ENCODE measurements at regions not wholly inside any gene's neighbourhood (a gene's known extent, or its start where the extent isn't known, plus 50 kb on each side); places are given as distances from the start of the nearest gene placed in this dataset.
"Not testable (repeated sequence)": the region's sequence is repeated elsewhere in the genome, so short reads cannot be mapped to it uniquely, and the experiment has no call there.

DNA sequence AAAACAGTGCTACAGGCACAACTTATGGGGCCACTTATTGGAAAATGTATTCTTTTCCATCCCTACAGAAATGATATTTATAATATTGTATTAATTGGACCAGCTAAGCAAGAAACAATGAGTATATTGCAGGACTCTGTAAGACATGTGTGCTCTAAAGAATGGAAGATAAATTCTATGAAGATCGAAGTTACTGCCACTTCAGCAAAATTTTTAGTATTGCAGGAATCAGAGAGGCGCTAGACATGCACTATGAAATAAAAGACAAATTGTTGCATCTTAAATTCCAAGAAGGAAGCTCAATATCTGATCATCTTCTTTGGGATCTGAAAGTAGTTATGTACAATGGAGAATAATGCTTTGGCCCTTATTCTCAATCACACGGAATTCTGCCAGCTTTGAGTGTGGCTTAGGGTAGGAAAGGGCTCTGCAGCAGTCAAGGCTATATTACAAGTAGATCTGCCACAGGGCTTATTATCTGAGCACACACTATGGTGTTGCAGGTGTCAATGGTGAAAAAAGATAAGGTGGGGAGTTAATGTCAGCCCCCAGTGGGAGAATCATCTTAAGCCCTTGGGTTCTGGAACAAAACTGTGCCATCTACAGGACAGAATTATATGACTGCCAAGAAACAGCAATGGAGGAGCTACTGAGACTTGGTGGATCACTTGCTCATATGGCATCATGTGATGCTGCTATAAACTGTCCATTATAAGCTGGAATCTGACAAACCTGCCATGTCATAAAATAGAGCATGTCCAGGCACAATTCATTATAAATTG is 334.0 kb upstream of the NDST3 start:
- DNase-seq = peak in 1 of 2 experiments; percentile 35

DNA sequence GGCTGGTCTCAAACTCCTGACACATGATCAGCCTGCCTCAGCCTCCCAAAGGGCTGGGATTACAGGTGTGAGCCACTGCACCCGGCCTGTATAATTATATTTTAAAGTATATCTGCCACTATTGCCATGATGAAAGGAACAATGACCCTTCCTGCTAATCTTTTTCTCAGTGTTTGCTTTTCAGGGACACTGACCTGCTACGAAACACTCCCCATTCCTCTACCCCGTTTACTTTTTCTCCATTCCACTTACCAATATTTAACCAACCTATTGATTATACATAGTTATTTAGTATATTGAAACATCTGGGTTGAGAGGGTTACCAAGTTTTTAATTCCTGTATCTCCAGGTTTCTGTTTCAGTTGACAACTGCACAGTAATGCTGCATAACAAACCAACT is 331.9 kb upstream of the NDST3 start:
- no peak for DNase-seq

DNA sequence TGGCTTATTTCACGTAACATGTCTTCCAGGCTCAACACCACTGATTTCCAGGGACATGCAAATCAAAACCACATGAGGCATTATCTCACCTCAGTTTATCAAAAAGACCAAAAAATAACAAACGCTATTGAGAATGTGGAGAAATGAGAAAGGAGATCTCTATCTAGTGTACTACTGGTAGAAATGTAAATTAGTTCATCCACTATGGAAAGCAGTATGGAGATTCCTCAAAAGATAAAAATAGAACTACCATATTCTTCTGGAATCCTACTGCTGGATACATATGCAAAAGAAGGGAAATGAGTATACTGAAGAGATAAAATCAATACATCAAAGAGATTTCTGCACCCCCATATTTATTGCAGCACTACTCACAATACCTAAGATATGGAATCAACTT is 329.6 kb upstream of the NDST3 start:
- no peak for DNase-seq

DNA sequence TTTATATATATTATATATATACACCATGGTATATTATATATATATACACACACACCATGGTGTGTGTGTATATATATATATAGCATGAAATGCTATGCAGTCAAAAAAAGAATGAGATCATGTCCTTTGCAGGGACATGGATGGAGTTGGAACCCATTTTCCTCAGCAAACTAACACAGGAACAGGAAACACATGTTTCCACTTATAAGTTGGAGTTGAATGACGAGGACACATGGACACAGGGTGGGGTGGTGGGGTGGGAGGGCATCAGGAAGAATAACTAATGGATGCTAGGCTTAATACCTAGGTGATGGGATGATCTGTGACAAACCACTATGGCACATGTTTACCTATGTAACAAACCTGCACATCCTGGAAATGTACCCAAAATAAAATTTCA is 293.6 kb upstream of the NDST3 start:
- DNase-seq = no peak

DNA sequence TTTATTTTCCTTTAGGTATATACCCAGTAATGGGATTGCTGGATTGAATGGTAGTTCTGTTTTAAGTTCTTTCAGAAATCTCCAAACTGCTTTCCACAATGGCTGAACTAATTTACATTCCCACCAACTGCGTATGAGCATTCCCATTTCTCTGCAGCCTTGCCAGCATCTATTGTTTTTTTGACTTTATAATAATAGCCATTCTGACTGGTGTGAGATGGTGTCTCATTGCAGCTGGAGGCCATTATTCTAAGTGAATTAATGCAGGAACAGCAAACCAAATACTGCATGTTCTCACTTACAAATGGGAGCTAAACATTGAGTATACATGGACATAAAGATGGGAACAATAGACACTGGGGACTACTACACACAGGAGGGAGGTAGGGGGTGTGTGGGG is 288.9 kb upstream of the NDST3 start:
- not testable (repeated sequence) for DNase-seq

DNA sequence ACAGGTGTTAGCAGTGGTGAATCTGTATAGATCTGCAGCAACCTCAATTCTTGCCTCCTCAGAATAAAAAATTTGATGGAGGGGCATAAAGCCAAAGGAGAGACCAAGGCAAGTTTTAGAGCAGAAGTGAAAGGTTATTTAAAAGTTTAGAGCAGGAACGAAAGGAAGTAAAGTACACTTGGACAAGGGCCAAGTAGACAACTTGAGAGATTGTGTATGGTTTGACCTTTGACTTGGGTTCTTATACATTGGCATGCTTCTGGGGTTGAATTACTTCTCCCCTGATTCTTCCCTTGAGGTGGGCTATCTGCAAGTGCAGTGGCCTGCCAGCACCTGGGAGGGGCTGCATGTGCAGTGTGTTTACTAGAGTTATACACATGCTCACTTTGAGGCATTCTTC is 278.8 kb upstream of the NDST3 start:
- no peak for DNase-seq

DNA sequence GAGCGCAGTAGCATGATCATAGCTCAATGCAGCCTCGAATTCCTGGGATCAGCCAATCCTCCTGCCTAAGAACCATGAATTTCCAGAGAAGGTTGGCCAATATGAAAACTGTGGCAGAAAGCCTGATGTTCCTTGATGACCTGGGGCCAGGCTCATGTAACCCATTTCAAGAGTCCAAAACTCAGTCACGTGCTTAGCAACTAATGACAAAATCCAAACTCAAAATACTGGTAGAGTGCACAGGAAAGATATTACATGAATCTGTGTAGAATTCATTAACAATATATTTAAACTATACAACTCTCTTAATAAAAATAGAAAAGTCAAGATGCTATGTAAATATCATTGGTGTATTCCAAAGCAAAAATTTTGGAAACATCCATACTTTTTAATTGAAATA is 265.7 kb upstream of the NDST3 start:
- no peak for DNase-seq

DNA sequence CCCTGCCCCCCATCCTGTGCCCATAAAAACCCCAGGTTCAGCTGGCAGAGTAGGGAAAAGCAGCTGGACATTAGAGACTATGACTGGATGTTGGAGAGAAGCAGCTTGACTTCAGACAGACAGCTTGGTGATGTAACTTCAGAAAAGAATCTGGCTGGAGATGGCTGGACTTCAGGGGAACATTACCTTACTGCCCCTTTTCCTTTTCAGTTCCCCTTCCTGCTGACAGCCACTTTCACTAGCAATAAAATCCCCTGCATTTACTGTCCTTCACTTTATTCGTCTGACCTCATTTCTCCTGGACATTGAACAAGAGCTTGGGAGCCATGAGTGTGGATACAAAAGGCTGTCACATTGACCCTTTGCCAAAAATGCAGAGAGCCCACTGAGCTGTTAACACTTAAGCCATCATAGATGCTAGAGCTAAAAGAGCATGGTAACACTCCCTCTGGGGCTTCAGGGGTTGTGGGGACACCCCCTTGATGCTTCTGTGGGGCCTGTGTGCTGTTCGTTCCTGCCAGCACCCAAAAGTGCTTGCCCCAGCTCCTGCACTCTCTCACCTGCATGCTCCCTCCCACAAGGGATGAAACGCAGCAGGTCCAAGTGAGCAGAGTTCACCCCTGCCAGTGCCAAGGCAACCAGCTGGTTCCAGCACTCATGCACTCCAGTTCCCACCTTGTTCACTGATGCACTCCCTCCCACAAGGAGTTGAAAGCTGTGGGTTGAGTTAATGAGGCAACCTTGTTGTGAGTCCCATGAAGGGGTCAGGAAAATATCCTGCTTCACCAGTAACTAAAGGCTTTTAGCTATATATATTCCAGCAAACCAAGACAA is 263.8 kb upstream of the NDST3 start:
- no peak for DNase-seq

DNA sequence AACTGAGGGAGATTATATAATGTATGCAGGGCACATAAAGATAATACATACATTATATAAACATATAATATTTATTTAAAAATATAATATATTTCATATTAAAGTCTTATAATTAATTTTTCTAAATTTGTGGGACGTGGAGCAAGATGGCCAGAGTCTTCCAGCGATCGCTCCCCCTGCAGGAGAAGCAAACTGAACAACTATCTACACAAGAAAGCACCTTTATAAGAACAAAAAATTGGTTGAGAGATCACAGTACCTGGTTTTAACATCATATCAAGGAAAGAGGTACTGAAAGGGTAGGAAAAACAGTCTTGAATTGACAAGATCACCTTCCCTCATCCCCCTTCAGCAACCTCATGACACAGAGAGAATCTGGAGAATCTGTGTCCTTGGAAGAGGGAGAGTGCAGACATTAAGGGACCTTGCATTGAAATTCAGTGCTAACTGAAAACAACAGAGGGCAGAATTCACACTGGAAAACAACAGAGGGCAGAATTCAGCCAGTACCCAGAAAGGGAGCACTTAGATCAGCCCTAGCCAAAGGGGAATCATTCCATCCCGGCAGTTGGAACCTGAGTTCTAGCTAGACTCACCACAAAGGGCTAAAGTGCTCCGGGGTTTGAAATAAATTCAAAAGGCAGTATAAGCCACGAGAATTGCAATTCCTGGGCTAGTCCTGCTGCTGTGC is 262.5 kb upstream of the NDST3 start:
- DNase-seq = no peak

DNA sequence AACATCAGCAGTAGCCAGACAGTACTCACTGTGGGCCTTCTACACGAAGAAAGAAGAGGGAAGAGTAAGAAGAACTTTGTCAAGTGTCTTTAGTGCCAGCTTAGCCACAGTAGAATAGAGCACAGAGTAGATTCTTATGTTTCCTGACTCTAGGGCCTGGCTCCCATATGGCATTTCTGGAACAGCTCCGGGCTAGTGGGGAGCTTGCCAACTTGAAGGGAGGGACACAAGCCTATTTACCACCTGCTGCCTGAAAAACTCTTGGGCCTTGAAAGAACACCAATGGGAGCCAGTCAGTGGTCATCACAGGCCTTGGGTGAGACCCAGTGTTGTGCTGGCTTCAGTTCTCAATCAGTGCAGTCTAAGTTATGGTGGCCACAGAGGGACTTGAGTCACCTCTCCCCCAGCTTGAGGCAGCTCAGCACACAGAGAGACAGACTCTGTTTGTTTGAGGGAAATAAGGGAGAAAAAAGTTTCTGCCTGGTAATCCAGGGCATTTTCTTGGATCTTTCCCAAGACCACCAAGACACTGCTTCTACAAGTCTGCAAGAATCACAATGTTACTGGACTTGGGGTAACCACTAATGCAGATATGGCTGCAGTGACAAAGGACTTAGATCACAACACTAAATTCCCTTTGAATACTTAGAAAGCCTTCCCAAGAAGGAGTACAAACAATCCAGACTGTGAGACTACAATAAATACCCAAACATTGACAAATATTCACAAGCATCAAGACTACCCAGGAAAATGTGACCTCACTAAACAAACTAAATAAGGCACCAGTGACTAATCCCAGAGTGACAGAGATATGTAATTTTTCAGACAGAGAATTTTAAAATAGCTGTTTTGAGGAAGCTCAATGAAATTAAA is 261.0 kb upstream of the NDST3 start:
- DNase-seq = peak in 1 of 2 experiments; percentile 1

DNA sequence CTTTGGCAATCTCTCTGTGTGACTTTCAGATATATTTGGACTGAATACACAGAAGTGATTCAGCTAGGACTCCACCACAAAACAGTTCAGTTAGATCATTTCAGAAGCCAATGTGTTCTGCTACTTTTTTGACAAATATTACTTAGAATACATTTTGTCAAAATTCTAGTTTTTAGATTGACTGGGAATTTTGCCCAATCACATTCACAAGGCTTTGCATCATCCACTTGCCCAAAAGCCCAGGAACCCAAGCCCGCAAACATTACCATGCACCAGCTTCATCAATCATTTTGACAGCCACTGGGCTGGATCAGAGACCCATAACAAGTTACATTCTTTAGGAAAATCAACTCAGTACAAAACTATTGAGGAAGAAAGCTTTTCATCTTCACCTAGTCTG is 256.6 kb upstream of the NDST3 start:
- DNase-seq = no peak

DNA sequence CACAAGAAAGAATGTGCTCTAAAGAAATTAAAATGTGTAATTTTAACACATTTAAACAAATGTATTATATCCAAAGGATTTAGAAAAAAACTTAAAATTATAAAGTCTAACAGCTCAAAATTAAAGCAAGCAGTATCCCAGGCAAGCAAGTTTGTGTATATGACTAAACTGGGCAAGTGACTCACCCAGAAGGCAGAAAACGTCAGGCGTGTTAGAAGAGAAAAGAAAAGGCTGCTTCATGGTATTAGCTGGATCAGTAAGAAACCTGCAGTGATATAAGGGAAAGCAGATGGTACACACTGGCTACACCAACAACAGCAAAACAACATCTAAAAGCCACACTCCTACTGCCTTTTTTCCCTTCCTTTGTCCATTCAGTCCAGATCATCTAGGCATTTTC is 250.6 kb upstream of the NDST3 start:
- DNase-seq = peak in 1 of 2 experiments; percentile 1

DNA sequence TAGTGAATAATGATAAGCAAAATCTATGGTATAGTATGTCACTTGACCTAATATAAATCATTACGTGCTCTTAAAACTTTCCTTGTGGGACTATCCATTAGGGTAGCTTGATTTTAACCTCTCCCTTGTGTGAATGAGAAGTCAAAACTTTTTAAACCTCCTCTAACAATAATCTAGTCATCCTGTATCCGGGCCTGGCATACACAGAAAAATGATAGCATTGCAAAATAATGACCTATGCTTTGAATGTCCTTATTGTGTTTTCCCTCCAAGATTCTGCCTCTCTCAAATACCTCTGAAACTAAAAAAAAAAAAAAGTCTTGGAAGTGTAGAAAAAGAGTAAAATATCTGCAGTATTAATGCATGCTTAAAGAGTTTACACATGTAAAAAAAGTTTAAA is 250.0 kb upstream of the NDST3 start:
- no peak for DNase-seq

DNA sequence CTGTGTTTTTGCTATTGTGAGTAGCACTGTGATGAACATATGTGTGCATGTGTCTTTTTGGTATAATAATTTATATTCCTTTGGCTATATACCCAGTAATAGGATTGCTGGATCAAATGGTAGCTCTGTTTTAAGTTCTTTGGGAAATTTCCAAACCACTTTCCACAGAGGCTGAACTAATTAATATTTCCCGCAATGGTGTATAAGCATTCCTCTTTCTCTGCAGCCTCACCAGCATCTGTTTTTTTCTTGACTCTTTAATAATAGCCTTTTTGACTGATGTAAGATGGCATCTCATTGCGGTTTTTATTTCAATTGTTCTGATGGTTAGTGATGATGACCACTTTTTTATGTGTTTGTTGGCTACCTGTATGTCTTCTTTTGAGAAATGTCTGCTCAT is 247.7 kb upstream of the NDST3 start:
- DNase-seq = no peak

DNA sequence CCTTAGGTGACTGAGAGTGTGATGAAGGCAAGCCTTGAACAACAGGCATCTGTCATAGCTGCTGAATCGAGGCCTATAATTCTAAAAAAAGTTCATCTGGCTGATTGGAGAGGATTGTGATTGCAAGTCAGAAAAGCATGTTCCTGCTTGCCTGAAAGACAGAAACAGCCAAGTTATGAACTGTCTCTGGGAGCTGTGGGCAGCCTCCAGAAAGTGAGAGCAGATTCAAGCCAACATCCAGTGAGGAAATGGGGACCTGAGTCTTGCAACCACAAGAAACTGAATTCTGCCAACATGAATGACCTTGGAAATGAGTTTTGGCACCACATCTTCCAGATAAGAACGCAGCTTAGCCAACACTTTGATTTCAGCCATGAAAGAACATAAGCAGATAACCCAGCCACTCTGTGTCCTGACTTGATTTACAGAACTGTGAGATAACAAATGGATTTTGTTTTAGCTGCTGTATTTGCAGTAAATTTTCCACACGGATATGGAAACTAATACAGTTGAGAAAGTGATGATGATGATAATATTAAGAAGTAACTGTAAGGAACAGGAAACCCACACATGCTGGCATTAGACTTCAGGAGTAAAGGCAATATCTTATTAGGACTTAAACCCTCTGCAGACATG is 240.3 kb upstream of the NDST3 start:
- no peak for DNase-seq

DNA sequence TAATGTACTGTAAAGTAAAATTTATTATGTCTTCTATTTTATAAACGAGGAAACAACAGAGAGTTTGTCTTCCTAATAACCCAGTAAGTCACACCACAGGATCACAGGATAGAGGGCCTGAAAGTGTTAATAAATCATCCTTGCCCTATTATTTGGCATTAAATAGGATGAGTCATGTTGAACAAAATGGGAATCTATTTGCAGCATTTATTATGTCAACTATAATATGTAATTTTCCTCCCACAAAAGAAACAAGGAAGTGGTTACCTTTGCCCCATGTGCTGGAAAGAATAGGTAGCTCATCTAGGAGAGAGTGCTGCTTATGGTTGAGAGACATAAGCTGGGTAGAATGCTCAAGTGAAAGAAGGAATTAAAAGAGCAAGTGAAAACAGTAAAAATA is 237.6 kb upstream of the NDST3 start:
- no peak for DNase-seq

DNA sequence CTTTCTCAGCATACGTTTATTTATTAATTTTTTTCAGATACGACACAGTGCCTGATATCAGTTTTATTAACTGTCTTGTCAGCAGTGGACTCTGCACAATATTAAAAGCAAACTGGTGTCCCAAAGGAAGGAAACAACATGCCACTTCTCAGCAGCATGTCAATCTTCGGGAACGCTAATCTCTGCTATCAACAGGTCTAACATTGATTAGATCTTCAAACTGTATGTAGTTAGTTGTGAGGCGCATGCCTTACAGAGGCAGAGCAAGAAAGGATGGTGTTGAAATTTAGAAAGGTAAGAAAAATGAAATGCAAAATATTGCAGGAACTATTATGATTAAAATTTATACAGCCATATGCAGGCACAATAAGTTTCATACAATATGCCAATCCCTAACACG is 233.7 kb upstream of the NDST3 start:
- DNase-seq = no peak

DNA sequence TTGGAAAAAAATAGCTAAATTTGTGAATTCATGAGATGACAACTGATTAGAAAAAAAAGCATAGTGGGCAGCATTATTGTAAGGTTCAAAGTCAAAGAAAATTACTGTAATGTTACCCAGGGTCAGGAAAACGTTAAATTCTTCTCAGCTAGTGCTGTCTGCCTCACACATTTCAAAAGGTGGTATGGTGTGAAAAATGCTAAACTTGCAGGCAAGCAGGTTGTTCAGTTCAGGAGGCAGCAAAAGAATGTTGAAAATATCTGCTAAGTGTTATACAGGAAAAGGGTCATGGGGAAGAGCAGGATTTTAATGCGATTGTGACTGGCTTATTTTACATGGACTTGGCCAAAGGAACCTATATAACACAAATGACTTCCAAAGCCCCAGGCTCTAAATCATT is 232.5 kb upstream of the NDST3 start:
- no peak for DNase-seq

DNA sequence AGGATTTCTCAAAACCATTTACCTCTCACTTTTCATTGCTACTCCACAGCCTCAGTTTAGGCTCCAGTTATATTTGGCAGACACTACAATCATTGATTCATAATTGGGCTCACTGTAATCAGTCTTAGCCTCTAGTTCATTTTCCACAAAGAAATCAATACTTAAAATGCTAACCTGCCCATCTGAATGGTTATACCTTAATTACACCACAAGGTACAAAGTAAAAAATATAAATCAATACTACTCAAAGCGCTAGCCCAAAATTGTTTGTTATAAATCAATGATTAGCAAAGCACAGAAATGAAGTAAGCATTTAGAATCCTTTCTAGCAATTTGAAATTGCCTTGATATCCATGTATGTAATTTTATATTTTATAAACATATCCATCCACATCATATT is 222.6 kb upstream of the NDST3 start:
- DNase-seq = no peak

DNA sequence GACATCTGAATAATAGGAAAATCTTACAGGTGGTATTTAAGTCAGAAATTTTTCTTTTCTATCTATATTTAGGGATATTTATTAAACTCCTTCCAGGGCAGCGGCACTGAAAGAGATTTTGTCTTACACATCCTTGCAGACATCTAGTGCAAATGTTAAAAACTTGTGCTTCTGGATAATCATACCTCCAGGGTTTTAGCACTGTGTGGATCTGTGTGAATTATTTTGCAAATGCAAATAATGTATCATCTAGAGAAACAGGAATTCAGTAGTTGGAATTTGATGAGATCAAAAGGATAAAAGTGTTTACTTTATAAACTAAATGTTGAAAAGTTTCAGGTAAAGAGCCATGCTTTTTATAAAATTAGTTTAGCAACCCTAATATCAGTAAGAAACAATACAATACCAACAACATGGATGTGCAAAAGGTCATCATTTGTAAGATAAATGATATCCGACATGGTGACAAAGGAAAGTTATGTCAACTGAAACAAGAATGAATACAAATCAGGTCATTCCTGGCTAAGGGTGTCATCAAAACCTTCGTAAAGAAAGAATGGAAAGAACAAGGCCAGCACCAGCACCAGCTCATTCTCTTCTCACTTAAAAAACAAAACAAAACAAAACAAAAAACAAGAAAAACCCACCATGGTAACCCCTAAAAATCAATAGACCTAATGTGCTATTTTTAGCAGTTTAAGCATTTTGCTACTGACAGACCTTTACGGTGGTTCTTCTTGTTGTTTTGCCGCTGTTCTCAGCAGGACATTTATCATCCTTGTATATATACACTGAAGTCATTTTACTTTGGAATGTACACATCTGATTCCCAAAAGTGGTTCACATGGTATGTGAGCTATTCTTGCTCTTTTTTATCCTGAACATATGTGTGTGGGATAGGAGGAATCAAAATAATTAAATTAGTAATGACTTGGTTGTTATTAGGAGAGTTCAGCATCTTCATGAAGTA is 219.7 kb upstream of the NDST3 start:
- no peak for DNase-seq

DNA sequence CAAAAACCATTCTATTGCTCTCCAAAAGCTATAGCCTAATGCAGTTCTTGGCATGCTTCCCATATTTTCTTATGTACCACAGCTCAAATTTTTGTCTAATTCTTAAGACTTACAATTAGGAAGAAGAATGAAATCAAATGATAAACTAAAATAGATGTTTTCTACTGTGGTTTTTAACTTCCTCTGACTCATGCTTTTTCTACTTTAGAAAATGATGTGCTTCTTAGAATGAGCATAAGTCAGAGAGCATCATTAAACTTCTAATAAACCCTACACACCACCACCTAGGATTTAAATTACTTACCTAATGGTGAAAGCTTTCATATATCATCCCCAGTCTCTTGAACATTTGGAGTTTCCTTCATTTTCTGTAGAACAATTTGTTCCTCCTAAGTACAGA is 217.0 kb upstream of the NDST3 start:
- DNase-seq = no peak
